ENCODE measurements at regions not wholly inside any gene's neighbourhood (a gene's known extent, or its start where the extent isn't known, plus 50 kb on each side); places are given as distances from the start of the nearest gene placed in this dataset.

DNA sequence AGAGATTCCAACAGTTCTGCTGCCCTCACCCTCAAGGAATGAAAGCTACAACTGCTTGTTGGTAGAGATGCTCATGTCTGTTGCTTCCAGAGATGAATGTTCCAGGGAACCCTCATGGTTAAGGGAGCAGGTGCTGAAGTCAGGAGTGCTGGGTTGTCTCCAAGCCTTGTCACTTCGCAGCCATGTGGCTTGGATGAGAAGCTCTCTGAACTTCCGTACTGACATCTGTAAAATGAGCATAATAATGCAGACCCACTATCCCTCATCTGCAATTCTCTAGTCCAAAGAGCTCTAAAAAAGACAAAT is 133.3 kb upstream of the ADRA1B start:
- no peak for TF ChIP-seq POLR2A (IDR thresholded peaks at IDR 0.05)
- TF ChIP-seq, protein P1, sequence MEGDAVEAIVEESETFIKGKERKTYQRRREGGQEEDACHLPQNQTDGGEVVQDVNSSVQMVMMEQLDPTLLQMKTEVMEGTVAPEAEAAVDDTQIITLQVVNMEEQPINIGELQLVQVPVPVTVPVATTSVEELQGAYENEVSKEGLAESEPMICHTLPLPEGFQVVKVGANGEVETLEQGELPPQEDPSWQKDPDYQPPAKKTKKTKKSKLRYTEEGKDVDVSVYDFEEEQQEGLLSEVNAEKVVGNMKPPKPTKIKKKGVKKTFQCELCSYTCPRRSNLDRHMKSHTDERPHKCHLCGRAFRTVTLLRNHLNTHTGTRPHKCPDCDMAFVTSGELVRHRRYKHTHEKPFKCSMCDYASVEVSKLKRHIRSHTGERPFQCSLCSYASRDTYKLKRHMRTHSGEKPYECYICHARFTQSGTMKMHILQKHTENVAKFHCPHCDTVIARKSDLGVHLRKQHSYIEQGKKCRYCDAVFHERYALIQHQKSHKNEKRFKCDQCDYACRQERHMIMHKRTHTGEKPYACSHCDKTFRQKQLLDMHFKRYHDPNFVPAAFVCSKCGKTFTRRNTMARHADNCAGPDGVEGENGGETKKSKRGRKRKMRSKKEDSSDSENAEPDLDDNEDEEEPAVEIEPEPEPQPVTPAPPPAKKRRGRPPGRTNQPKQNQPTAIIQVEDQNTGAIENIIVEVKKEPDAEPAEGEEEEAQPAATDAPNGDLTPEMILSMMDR (IDR thresholded peaks at IDR 0.05) = no peak
- no peak for TF ChIP-seq POLR2AphosphoS5 (IDR thresholded peaks at IDR 0.05)
- TF ChIP-seq EP300 (IDR thresholded peaks at IDR 0.05) = no peak

All from gastroesophageal sphincter (tissue), 3 donors.